NCI-H1436 (cell line): ENCODE measurements at regions not wholly inside any gene's neighbourhood (a gene's known extent, or its start where the extent isn't known, plus 50 kb on each side); places are given as distances from the start of the nearest gene placed in this dataset.

Experiments
- DNase-seq: peaks from one replicate; lab custom pipeline; 2025; lab: John Stamatoyannopoulos, UW

DNA sequence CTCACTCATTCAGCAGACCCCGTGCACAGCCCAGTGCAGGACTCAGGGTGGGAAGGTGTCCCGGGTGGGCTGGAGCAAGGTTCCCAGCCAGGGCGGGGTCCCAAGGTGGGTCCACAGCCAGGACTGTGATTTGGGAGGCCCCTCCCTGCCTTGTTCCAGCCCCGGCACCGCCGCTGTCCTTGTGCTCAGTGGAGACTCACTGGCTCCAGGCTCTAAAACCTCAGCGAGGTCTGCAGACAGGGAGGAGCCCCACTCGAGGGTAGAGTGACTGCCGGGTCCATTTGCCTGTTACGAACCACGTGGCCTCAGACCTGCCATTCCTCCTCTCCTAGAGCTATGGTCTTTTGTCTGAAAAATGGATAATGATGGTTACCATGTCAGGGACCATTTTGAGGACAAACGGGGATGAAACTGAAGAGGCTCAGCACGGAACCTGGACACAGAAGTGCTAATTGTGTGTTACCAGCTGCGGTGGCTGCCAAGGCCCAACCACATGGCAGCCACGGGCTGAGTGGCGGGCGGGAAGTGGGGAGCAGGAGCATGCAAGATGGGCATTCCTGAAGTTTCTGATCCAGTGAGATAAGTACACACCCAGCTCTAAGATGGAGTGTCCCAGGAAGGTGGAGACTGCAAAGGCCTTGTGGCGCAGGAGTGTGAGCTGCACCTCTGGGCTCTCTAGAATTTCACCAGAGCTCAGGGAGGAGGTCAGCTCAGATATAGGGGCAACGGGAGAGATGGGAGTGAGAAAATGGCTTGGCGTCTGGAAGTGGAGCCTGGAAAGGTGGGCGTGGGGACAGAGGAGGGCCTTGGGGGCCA lies 317.6 kb downstream of the SEC14L1 start:
- no peak for DNase-seq

DNA sequence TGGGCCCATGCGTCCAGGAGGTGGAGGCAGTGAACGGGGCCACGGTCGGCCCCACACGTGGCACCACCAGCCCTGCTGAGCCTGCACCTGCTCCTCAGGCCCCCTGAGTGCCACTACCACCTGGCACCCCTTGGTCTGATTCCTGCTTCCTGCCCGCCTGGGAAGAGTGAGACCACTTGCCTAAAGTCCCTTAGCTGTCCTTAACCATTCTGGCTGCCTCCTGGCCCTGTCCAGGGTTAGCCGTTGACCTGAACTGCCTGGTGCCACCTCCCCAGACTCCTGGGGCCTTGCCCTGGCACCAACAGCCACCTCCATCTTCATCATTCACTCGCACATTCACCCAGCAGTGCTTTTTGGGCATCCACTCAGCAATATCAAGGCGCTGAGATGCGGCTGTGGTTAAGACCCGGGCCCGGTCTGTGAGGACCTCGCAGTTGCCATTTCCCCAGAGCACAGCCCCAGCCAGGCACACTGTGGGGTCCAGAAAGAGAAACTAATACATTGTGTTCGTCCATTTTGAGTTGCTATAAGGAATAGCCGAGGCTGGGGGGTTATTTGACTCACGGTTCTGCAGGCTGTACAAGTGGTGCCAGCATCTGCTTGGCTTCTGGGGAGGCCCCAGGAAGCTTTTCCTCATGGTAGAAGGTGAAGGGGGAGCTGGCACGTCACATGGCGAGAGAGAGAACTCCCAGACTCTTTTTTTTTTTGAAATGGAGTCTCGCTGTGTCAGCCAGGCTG lies 318.4 kb downstream of the SEC14L1 start:
- DNase-seq: no peak

DNA sequence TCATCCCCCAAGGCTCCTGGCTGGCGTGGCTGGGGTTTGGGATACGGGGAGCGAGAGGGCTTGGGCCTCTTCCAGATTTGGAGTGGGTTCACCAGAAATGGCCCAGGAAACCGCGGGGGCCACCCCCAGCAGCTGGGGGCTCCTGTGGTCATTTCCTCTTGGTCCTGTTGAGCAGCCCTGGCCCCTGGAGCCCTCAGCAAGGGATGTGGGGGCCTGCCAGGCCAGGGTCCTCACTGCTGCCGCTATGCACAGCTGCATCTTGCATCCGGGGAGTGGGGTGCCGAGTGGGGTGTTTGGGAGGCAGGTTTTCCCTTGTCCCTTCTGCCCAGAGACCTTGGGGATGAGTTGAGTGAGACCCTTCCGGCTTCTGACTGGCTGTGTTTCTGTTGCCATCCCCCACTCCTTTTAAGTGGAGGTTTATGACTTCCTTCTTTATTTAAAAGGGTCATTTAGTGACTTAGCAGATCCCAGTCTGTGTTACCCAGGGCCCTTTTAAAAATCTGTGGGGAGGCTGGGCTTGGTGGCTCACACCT lies 319.8 kb downstream of the SEC14L1 start:
- no peak for DNase-seq

DNA sequence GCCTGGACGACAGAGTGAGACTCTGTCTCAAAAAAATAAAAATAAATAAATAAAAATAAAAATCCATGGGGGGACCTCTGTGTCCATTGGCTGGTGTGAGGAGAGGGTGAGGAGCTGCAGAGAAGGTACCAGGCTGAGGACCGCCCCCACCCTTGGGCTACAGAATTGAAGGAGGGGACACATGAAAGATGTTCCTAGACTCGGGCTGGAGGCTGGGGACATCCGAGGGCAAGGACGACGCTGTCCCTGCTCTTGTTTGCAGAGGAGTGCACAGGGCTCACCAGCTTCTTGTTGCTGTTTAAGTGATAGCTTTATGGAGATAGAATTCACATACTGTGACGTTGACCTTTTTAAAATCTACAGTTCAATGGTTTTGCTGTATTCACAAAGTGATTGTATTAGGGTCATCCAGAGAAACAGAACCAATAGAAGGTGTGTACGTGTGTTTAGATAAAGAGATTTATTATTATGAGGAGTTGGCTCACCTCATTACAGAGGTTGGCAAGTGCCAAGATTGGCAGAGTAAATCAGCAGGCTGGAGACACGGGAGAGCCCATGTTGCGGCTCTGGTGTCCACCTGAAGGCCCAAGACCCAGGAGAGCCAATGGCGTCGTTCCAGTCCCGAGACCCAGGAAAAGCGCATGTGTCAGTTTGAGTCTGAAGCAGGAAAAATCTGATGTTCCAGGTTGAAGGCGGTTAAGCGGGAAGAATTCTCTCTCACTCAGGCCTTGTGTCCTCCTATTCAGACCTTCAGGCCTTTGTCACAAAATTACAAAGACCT lies 320.7 kb downstream of the SEC14L1 start:
- no peak for DNase-seq

DNA sequence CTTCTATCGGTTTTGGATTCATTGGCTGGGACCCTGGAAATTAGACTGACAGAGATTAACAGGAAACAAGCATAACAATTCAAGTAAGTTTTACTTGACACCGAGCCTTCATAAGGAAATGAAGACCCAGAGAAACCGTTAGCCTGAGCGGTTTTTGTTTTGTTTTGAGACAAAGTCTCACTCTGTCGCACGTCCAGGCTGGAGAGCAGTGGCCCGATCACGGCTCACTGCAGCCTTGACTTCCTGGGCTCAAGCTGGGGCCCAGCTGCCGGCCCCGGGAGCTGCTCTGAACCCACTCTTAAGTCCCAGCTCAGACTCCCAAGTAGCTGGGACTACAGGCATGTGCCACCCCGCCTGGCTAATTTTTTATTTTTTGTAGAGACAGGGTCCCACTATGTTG lies 321.3 kb downstream of the SEC14L1 start:
- no peak for DNase-seq

DNA sequence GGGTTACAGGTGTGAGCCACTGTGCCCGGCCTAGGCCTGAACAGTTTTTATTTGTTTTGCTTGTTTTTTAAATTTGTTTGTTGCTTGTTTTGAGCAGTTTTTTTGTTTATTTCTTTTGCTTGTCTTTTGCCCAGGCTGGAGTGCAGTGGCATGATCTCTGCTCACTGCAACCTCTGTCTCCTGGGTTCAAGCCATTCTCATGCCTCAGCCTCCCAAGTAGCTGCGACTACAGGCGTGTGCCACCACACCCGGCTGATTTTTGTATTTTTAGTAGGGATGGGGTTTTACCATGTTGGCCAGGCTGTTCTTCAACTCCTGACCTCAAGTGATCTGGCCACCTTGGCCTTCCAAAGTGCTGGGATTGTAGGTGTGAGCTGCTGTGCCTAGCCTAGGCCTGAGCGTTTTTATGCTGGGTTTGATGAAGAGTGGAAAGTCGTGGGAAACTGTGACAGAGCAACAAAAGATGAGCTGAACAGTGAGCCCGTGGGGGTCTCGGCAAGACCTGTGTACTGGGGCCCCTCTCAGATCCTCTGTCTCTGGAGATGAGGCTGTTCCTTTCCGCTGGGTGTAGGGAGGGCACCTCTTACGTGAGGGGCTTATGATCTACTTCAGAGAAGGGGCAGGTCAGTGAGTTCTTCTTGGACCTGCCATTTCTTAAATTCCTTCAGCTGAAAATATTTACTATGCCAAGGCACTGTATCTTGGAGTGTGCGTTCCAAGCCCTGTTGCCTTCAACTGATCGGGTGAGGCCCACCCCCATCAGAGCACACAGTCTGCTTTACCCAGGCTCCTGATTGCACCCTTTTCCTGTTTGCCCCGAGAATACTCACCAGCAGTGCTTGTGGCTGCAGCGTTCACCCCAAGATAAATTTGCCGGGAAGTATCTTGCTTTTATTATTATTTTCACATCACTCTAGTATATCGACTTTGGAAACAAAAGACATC lies 322.1 kb downstream of the SEC14L1 start:
- DNase-seq: no peak

DNA sequence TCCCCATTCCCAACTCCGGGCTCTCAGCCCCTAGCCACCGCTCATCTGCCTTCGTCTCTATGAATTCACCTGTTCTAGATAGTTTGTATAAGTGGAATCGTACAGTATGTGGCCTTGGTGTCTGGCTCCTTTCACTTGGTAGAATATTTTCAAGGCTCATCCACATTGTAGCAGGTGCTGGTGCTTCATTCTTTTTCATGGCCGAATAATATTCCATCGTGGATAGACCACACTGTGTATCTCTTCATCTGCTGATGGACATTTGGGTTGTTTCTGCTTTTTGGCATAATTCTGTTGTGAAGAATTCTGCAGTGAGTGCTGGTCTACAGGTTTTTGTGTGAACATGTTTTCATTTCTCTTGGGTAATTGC lies 324.2 kb downstream of the SEC14L1 start:
- no peak for DNase-seq

DNA sequence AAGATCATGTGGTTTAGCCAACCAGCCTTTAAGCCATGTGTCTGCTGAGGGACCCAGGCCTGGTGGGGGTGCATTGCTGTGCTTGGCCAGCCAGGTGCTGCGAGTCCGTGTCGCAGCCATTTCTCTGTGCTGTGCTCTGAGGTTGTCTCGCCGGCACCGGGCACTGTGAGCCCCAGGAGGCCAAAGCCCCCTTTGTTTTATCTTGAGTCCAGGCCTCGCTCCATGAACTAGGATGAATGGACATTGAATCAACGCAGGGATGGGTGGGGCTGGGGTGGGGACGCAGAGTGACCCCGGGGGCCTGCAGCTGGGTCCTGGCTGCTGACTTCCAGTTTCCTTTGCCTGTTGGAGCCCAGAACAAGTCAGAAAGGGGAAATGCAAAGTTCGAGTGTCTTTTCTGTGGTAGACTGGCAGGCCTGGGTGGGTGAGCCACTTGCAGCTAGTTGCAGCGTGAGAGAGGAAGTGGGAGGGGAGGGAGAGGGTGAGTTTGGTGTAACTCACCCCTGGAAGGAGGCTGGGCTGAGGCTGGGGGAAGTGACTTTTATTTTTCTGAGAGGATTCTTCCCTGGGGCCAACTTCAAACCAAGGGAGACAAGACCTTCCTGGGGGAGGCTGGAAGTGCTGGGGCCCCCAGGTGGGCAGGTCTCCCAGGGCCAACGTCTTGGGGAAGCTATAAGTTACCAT lies 324.7 kb downstream of the SEC14L1 start:
- DNase-seq: no peak

DNA sequence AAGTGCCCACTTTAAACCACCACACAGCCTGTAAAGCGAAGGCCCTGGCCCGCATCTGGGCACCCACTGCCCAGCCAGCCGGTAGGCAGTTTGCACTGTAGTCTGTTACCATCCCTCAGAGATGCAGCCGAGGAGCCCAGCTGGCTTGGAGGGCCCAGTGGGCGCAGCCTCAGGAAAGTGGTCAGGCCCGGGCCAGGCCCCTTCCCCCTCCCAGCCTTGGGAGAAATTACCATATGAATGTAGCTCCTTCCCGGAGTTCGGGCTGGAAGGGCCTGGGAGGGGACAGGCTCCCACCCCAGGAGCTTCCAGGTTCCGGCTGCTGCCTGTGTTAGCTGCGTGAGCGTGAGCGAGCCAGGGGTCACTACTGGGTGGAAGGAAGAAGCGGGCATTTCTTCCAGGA lies 325.4 kb downstream of the SEC14L1 start:
- DNase-seq: no peak

DNA sequence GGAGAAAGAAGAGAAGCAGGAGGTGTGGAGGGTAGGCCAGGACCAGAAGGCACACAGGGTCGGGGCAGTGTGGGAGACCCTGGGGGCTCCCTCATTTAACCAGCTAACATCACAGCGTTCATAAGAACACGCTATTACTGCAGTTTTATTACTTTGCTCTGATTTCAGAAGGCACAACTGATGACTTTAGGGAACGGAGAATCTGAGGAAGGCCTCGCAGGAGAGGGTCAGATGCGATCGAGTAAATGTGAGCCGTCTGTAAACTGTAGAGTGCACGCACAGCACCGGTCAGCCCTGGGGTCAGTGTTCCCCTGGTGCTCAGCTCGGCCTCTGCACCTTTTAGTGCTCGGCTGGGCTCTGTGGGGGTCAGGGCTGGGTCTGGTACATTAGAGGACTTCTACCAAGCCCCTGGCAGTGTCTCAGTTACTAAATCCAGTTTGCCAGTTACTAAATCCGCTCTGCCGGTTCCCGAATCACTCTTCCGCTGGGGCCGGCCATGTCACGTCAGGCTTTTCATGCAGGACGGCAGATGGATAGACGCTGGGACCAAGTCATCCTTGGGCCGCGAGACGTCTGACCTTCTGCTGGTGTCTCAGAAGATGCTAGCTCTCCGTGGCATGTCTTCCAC lies 325.9 kb downstream of the SEC14L1 start:
- DNase-seq: no peak

DNA sequence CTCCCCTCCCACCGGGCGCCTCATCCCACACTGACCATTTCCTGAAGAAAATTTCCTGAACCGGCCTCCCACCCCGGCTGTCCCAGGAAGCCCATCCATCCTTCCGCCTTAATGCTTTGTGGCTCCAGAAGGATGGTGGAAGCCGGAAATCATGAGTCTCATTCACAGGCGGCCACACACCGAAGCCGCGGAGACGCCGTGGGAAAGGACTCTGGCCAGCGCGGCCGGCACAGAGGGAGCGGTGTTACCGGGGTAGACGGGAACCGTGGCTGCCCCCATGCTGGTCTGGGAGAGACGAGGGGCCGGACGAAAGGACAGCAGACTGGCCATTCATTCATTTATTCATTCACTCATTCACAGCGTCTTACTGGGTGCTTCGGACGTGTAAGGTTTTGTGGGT lies 326.8 kb downstream of the SEC14L1 start:
- DNase-seq: no peak

DNA sequence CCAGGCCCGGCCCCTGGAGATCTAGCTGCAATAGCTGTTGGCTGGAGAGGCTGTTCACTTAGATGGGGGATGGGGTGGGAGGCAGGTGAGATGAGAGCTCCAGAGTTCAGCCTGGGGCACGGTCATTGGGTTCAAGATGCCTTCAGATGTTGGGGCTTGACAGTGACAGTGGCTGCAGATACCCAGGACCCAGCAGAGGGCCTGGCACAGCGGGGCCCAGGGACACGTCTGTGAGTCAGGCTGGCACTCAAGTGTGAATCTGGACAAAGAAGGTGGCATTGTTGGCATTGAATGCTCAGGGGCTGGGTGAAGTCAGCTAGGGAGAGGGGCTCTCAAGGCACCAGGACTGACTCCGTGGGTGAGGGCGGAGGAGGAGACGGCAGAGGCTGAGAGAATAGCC lies 328.1 kb downstream of the SEC14L1 start:
- no peak for DNase-seq

DNA sequence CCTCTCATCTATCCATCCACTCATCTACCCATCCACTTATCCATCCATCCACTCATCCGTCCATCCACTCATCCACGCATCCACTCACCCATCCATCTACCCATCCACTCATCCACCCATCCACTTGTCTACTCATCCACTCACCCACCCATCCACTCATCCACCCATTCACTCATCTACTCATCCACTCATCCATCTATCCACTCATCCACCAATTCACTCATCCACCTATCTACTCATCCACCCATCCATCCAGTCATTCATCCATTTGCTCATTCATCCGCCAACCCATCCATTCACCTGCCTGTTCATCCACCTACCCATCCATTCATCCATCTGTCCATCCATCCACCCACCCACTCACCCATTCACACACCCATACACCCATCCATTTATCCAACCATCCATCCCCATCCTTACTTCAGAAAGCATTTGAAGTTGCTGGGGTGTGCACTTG lies 329.6 kb downstream of the SEC14L1 start:
- DNase-seq: no peak

DNA sequence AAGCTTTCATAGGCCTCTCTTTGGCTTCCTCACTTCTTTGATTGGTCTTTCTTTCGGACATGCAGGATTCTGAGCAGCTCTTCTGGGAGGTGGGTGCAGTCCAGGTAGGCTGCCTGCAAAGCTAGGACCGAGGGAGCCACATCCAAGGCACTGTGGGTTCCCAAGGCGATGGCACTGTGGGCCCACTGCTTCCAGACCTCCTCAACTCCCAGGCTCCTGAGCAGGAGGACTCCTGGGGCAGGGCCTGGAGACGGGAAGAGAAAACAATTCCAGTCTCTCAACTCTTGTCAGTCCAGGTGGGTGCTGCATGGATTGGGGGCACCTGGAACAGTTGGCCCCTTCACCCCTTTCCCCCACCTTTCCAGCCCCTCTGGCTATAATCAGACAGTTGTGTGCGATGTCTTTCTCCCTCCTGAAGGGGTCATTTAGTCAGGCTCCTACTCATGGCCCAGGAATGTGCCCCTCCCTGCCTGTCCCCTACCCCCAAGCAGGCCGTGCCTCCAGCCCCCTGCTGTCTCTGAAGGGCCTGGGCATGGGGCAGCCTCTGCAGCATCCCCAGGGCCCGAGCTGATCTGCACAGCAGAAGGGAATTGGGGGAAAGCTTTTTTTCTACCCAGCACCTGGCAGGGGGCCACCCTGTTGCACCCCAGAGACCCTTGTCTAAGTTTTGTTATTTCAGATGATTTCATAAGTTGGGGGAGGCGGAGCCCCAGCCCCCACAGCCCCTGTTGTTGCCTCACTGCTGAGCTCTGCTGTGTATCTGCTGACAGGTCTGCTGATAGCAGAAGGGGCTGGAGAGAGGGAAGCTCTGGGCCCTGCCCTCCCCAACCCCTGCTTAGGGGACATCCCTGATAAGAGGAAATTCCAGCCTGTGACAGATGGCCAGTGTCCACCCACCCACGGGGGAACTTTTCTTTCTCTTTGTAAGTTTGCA lies 330.3 kb downstream of the SEC14L1 start:
- no peak for DNase-seq

DNA sequence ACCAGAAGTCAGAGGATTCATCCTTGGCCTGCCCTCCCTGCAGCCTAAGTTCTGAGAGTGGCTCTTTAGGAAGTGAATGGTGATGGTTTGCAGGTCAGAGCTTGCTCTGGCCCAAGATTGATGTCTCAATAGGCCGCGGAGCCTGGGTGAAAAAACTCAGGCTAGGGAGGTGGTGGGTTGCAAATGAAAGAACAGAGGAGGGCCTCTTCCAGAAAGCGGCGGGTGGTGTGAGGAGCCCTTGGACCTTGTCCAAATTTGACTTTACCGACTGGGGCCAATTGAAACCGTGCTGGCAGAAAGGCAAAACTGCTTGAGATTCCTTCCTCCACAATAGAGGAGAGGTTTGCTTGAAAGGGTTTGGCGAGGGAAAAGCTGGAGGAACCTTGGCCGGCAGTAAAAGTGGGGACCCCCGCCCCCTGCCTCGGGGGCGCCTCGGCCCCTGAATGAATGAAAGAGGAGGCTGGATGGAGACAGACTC lies 331.3 kb downstream of the SEC14L1 start:
- peak; percentile 37 for DNase-seq

DNA sequence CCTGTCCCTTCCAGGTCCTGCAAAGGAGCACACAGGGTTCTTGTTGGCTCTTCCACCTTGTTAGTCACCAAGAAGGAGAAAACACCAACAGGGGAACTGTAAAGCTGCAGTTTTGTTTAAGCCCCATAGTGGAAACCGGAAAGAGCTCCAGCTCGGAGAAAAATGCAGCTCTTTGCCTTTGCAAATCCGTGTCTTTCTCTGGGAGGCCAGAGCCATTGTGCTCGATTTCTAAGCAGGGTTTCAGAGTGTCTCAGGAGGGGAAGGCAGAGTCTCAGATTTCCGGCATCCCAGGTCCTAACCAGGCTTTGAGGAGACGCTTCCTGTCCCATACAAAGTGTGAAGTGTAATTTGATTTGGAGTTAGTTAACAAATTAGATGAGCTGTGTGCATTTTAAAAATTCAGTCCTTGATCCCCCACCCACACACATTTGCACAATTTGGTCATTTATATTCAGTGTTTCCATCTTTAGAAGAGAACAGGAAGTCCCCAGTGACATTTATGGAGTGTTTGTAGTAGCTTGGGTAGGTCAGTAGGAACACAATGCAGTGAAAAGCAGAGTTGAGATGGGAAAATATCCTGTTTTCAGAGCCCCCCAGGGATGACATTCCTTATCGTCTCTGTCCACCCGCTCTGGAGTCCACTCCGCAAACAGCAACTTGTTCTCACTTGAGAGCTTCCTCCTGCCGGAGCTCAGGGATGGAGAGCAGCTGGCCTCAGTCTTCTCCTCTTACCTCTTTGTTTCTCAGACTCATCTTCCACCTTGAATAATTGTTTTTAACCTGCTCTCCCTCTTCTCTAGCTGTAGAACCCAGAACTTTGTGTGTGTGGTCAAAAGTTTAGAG lies 331.9 kb downstream of the SEC14L1 start:
- DNase-seq: no peak

DNA sequence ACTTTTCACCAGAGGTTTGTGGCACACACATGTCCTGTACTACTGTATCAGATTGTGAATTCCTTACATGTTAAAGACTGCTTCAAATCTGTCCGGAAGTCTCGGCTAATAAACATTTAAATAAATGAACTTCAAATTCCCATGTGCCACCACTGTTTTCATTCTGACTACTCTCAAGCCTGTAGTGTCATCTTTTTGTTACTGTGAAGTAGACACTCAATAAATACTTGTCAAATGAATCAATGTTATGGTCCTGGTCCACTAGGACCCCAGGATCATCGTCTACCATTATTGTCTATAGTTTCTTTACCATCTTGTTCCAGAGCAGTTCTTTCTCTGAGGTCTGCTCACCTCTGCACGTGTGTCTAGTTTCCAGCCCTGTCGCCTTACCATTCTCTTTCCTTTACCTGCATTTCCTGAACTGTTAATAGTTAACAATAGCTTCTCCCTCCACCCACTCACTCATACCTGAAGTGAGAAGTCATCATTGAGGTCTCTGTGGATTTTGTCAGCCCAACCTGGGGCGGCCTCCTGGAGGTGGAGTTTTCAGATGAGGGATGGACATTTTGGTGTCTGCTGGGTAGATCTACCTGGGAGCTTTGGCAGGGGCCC lies 333.0 kb downstream of the SEC14L1 start:
- no peak for DNase-seq
